Glomerular endothelial cell (primary cell): ENCODE measurements at regions not wholly inside any gene's neighbourhood (a gene's known extent, or its start where the extent isn't known, plus 50 kb on each side); places are given as distances from the start of the nearest gene placed in this dataset.
"Not testable (repeated sequence)": the region's sequence is repeated elsewhere in the genome, so short reads cannot be mapped to it uniquely, and the experiment has no call there.

ENCODE experiments used
- DNase-seq: peaks from one replicate; pipeline ENCODE4 v3.0.0-alpha.2; 2011; ENCODE audit warnings: low read depth, low spot score; ENCODE audit errors: extremely low read depth

DNA sequence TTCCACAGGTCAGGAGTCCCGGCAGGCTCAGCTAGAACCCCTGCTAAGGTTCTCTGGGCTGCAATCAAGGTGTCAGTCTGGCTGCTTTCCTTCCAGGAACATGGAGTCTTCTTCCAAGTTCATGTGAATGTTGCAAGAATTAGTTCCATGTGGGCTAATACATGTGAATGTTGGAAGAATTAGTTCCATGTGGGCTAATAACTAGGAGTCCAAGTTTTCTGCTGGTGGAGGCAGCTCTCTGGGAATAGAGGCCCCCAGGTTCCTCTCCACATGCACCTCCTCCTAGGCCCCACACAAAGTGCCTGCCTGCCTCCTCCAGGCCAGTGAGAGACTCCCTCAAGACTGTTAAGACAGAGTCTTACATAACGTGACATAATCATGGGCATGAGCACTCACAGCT lies 140.8 kb upstream of the SLC35G4 start:
- no peak for DNase-seq

DNA sequence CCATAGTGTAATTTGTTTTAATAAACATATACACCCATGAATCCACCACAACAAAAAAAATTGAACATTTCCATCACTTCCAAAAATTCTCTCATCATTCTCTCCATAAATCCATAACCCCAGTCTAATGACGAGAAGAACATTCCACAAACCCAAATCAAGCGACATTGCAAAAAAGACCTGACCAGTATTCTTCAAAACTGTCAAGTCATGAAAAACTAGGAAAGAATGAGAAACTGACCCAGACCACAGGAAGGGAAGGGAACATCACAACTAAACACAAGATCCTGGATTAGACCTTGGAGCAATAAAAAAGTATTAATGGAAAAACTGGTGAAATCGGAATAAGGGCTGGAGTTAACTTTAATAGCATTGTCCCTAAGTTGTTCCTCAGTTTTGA lies 141.3 kb upstream of the SLC35G4 start:
- no peak for DNase-seq

DNA sequence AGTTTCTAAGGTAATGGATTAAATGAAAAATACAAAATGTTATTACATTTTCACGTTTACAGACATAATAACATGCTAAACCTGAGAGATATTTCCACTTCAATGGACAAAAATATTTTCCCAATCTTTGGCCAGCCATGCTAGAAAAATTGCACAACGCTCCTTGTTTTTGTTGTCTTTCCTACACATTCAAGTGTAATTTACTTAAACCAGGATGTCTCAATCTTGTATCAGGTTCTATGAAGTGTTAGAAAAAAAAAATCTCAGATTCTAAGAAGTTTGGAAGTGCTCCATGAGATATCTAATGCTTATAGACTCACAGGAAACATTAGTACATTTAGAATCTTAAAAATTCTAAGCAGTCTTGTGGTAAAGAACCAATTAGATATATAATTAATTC lies 141.8 kb upstream of the SLC35G4 start:
- DNase-seq, result no peak

DNA sequence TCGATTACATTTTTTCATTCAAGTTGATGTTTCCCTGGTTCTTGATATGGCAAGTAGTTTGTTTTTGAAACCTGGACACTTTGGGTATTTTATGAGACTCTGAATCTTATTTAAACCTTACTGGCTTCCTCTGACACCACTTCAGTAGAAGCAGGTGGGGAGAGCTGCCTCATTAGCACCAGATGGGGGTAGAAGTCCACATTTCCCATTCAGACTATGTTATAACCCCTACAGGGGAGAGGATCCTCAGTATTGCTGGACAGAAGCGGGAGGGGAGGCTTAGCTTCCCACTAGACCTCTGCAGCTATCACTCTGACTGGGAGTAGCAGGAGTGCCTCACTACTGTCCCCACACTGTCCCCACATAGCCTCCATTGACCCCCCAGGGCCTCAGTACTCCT lies 145.3 kb upstream of the SLC35G4 start:
- no peak for DNase-seq

DNA sequence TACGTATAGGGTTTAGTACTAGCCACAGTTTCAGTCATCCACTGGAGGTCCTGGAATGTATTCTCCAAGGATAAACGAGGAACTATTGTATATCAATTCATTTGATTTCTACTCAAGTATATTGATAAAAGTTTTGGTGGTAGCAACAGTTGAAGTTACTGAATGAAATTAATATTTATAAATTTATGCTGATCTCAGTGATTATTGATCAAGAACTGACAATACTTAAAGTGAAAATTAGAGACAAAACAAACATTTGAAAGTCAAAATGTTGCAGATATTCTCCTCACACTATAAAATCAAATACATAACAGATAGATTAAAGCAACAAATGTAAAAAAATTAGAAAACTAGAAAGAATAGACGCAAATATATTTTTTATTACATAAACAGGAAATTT lies 150.9 kb upstream of the SLC35G4 start:
- no peak for DNase-seq

DNA sequence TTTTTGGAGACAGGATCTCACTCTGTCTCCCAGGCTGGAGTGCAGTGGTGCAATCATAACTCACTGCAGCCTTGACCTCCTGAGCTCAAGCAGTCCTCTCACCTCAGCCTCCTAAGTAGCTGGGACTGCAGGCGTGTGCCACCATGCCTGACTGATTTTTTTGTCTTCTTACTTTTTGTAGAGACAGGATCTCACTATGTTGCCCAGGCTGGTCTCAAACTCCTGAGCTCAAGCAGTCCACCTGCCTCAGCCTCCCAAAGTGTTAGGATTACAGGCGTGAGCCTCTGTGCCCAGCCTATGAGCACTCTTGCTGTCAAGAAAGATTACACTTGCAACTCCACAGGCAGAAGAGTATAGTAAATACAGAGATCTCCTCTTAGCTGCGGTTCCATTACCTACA lies 151.5 kb upstream of the SLC35G4 start:
- DNase-seq, result not testable (repeated sequence)

DNA sequence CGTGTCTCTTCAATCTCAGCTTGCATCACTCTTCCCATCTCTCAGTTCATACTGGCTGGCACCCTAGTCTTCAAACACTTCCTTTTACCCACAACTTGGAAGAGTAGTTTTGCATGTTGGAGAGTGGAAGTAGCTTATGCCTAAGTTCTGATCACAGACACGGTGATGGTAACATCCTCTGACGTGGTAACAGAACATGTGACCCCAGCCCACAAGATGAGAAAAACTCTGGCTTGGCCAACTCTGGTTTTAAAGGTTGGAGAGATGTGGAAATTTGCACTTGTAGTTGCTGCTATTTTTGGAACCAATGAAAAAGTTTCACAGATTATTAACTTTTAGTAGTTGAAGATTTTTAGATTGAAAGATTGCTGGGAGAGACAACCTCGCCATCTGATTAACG lies 155.4 kb upstream of the SLC35G4 start:
- DNase-seq, result no peak

DNA sequence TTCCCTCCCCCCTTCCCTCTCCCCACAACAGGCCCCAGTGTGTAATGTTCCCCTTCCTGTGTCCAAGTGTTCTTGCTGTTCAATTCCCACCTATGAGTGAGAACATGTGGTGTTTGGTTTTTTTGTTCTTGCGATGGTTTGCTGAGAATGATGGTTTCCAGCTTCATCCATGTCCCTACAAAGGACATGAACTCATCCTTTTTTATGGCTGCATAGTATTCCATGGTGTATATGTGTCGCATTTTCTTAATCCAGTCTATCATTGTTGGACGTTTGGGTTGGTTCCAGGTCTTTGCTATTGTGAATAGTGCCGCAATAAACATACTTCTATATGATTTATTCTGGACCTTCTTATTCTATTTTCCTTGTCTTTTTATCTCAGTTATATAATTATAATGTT lies 165.2 kb upstream of the SLC35G4 start:
- DNase-seq, result not testable (repeated sequence)

DNA sequence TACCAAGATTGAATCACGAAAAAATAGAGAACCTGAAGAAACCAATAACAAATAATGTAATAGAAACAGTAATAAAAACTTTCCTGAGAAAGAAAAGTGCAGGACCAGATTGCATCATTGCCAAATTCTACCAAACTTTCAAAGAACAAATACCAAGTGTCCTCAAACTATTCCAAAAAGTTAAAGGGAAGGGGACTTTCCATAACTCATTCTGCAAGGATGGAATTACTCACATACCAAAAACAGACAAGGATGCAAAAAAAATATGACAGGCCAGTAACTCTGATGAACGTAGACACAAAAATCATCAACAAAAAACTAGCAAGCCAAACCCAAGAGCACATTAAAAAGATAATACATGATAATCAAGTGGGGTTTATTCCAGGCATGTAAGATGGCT lies 172.3 kb upstream of the SLC35G4 start:
- DNase-seq, result no peak

DNA sequence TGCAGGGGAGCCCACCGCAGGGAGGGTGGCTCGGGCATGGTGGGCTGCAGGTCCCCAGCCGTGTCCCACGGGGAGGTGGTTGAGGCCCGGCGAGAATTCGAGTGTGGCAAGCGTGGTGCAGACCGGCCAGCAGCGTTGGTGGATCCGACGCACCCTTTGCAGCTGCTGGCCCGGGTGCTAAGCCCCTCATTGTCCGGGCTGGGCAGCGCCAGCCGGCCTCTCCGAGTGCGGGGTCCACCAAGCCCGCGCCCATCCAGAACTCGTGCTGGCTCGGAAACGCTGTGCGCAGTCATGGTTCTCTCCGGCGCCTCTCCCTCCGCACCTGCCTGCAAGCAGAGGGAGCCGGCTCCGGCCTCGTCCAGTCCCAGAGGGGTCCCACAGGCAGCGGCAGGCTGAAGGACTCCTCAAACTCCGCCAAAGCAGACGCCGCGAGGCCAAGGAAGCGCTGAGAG lies 177.0 kb upstream of the SLC35G4 start:
- no peak for DNase-seq

DNA sequence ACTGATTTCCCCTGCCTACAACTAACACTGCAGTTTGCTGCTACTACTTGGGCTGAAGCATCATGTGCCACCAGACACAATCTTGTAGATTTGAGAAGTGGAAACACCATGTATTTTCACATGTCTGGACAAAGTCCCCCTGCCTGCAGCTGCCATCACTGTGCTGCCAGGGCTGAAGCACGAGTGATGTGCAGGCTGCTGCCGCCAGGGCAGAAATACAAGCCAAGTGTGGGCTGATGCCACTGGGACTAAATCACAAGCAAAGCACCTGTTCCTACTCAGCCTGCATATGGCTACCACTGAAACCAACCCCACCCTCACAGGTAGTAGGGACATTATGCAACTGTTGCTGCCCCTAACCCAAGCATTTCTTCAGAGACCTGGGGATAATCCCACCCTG lies 179.5 kb upstream of the SLC35G4 start:
- DNase-seq, result no peak

DNA sequence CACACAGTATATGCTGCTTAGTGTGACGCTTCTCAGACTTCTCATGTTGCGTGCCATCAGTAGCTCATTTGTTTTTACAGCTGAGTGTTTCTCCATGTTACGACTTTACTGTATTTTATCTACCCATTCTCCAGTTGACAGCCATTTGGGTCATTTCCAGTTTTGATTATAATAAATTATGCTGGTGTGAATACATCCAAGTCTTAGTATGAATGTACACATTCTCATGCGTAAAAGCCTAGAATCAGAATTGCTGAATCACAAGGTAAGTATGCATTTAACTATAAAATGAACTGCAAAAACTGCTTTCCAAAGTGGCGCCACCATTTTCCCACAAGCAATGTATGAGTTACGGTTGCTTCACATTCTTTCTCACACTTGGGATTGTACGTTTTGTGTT lies 184.2 kb upstream of the SLC35G4 start:
- no peak for DNase-seq

DNA sequence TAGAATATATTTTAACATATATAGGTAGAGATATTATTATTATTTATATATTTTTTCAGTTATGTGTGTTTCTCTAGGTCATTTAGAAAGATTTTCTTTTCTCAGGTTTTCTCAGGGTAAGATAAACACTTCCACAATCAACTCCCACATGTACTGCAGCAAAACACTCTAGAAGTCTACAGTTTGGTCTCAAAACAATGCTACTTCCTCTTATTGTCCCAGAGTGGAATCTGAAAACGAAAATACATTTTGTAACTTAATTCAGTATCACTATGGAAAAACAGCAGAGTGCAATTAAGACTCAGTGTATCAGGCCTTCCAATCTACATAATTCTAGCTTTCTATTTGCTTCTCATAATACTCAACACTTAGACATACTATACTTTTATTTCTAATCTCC lies 190.1 kb upstream of the SLC35G4 start:
- DNase-seq, result no peak

DNA sequence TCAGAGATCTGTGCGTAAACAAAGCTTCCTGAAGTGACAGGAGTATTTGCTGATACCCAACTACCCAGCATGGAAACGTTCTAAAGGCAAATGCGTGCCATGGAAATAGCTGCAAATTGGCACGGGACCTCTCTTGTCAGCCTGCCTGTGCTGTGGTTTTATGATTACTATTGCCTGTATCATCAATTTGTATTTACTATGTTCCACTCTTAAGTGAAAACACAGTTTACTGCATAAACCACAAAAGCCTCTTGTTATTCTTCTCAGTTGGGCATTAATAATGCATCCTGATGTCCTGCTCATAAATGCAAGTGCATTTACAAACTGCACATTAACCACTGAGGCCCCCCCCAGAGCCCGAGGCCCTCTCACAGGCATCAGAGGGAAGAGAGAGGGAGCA lies 196.6 kb upstream of the SLC35G4 start:
- no peak for DNase-seq

DNA sequence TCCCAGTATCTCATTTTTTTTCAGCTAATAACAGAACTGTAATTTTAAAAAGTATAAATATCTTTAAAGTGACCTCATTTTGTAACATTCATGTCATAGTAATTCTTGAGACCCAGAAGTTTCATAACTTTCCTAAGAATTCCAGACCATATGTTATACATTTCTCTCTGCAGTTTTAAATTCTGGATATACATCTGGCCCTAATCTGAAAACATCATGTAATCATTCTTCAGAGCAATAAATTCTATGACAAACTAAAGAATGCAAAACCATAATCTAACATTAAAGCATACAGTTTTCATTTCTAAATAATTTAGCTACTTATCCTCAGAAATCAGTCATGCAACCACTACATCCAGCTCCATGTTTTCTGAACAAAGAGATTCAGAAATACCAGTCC lies 198.3 kb upstream of the SLC35G4 start:
- DNase-seq, result no peak

DNA sequence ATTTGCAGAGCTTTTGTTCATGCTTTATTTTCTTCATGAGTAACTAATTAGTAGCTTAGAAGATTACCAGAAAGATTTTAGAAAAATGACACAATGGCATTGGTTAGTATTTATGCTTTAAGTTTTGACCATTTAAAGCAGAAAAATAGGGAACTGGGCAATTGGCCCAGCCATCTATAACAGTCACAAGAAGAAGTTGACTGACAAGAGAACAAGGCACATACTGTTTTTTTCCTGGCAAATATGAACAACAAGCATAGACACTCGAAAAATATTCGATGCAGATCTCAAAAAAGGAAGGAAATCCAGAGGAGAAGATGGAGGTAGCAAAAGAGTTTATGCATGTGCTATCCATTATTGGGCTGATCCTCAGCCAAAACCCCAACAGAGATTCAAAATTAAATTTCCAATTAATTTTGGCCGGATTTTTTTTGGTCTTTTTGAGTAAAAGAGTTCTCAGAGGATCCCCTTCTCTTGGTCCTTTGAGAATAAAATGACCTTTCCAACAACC lies 200.8 kb upstream of the SLC35G4 start:
- DNase-seq, result no peak

DNA sequence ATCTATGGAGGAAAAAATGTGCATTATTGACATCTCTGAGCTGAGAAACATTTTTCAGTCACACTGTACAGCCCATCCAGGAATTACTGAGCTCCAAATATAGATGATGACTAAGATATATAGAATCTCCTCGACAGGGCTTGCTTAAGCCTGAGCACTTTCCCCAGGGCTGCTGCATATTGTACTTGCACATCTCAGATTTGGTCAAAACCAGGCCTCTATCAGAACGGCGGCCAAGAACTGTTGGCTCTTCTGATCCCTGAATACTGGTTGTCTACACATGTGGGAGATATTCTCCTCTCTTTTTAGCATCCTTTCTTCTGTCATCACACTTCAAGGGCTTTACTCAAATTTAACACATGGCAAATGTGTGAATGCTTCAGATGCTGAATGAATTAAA lies 201.5 kb upstream of the SLC35G4 start:
- no peak for DNase-seq

DNA sequence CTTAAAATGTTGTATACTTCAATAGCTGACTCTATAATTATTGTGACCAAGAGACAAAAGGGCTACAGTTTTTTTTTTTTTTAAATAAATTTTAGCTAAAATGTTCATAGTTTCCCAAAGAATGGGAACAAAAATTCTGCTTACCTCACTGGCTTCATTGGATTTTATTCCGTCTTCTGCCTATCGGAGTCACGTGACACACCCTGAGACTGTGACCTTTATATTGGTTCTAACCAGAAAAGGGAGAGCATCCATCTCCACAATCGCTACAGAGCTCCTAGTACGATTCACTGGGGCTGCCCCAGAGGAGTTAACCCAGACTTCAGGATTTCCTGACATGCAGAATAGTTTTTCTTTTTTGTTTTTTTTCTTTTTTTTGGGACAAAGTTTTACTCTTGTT lies 203.6 kb upstream of the SLC35G4 start:
- DNase-seq, result no peak

DNA sequence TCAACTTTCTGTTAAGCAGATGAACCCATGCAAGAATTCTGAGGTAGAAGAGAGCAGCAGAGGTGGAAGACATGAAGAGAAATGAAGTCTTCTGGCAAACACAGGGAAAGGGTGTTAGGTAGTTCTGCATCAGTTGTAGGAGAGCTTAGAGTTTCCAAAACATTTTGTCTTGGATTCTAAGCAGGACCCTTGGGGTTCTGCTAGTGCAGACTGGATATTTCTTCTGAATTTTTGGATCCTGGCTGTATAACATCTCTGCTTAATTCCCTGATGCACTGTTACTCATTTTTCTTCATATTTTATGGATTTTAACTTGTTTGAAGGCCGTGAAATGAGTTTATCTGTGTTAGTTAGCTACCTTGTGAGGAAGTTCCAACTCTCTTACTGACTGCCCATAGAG lies 208.7 kb upstream of the SLC35G4 start:
- DNase-seq, result no peak

DNA sequence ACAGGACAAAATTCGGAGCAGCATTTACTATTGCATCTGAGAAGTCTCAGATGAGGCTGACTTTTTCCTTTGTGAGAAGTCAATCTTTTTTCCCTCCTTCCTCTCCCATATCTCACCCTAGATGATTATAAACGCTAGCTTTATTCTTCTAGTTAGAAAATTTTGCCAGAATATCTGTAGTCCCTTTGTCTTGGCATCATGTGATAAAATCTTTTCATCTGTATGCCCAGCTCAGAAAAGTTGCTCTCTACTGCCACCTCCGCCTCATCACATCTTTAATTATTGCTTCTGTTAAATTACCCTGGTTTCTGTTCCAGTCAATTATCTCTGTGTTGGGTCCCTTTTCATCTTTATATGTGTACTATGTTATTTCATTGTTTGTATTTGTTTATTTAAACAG lies 210.8 kb upstream of the SLC35G4 start:
- DNase-seq, result no peak

DNA sequence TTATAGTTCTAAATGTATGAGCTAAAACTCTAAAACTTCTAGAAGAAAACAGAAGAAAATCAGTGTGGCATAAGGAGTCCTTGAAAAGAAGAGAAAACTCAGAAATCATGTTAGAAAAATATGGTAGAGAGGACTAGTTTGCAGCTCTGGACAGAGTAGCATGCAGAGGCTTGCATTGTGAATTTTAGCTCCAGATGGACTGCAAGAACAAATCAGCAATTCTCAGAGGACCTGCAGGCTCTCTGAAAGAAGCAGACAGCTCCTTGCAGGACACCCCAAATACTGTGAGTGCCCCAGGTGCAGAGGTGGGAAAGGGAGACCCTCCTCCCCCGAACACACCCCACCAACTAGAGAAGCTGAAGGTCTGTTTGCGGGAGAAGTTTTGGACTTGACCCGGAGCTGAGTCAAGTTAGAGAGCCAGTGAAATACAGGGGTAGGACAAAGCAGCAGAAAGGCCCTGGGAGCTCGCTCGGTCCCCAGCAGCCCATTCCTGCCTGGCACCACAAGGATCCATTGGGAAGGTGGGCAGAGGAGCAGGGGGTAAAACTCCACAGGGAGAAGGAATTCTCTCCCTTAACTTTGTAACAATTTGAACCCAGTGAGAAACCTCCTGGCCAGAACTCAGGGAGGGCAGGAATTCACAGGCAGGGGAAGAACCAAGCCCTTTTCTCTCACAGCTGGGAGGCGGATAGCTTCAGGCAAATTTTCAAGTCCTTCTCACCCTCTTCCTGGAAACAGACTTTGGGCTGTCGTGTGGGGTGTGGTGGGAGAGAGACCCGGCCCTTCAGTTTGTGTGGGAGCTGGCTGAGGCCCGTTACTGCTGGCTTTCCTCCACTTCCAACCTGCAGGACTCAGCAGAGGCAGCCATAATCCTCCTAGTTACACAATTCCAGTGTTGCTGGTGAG lies 216.2 kb upstream of the SLC35G4 start:
- no peak for DNase-seq

DNA sequence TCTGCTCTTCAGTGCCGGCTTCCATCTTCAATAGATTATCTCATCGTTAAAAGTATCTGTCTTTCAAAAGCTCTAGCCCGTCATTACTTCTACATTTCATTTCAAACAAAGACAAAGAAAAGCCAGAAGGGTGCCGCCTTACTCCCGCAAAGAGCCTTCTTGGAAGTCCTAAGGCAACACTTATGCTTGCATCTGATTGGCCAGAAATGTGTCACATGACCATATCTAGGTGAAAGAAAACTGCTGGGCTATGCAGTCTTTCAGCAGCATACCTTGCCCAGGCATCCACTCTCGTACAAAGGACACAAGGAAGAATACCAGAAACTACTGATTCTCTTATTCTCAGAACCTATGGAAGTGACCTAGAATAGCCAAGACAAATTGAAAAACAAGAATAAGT lies 217.1 kb upstream of the SLC35G4 start:
- no peak for DNase-seq

DNA sequence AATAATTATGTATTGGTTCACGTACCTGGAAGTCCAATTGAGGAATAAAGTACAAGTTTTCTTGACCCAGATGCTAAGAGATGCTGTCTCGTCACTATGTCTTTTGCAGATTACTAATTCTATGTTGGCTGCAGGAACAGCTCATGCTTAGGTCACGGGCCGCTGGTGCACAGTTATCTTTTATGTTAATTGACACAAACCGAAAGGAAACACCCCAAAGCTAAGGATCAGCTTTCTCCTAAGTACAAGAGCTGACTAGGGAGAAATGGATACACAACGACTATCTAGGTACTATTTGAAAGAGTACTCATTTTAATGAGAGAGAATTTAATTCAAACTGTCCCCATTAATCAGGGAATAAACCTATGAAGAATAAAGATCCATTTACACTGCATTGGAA lies 217.7 kb upstream of the SLC35G4 start:
- DNase-seq, result no peak
